ENCODE measurements at regions not wholly inside any gene's neighbourhood (a gene's known extent, or its start where the extent isn't known, plus 50 kb on each side); places are given as distances from the start of the nearest gene placed in this dataset.

GRCh38 chr18:51654488-51655326 is 457.2 kb upstream of the MEX3C start:
- DNase-seq: peak in 2 of 3 experiments; percentile 90 to 95

- DNase-seq: peak in 2 of 3 experiments; percentile 57 to 73
Observed at GRCh38 chr18:51655327-51655698, 457.8 kb upstream of the MEX3C start.

GRCh38 chr18:51656249-51656648 is 458.8 kb upstream of the MEX3C start:
- no peak for DNase-seq

GRCh38 chr18:51658436-51658835 is 461.0 kb upstream of the MEX3C start:
- DNase-seq: peak in 1 of 3 experiments; percentile 49

- DNase-seq: no peak
Observed at GRCh38 chr18:51659781-51660180, 462.3 kb upstream of the MEX3C start.

GRCh38 chr18:51660188-51660715 is 462.8 kb upstream of the MEX3C start:
- DNase-seq: no peak

GRCh38 chr18:51664236-51664635 is 466.8 kb upstream of the MEX3C start:
- no peak for DNase-seq

GRCh38 chr18:51666763-51667191 is 469.3 kb upstream of the MEX3C start:
- peak; percentile 48 to 77 (median 72) for DNase-seq

GRCh38 chr18:51668101-51668500 is 470.6 kb upstream of the MEX3C start:
- peak; percentile 80 to 95 (median 87) for DNase-seq

- DNase-seq: peak in 2 of 3 experiments; percentile 59 to 79
Observed at GRCh38 chr18:51668607-51669006, 471.1 kb upstream of the MEX3C start.

- DNase-seq: no peak
Observed at GRCh38 chr18:51686590-51686989, 489.1 kb upstream of the MEX3C start.

- DNase-seq: no peak
Observed at GRCh38 chr18:51687845-51688585, 490.5 kb upstream of the MEX3C start.

GRCh38 chr18:51692612-51693011 is 495.1 kb upstream of the MEX3C start:
- DNase-seq: no peak

GRCh38 chr18:51711298-51711889 is 513.9 kb upstream of the MEX3C start:
- DNase-seq: no peak

GRCh38 chr18:51712821-51713220 is 515.3 kb upstream of the MEX3C start:
- DNase-seq: no peak

- no peak for DNase-seq
Observed at GRCh38 chr18:51716277-51716676, 518.8 kb upstream of the MEX3C start.

- no peak for DNase-seq
Observed at GRCh38 chr18:51721388-51721787, 523.9 kb upstream of the MEX3C start.

- DNase-seq: no peak
Observed at GRCh38 chr18:51721996-51722395, 524.5 kb upstream of the MEX3C start.

- peak in 2 of 3 experiments; percentile 13 to 53 for DNase-seq
Observed at GRCh38 chr18:51724790-51725721, 527.6 kb upstream of the MEX3C start.

GRCh38 chr18:51726614-51727013 is 529.1 kb upstream of the MEX3C start:
- DNase-seq: no peak

GRCh38 chr18:51727780-51728179 is 530.3 kb upstream of the MEX3C start:
- no peak for DNase-seq

- no peak for DNase-seq
Observed at GRCh38 chr18:51731070-51731469, 533.6 kb upstream of the MEX3C start.

Data from NCI-H1417 (cell line).